ENCODE measurements at regions not wholly inside any gene's neighbourhood (a gene's known extent, or its start where the extent isn't known, plus 50 kb on each side); places are given as distances from the start of the nearest gene placed in this dataset.

GRCh38 chr4:138367942-138368341, 125.8 kb upstream of the SLC7A11 start:
- TF ChIP-seq SUZ12 (IDR thresholded peaks at IDR 0.05; ENCODE audit: extremely low read depth, insufficient read depth, insufficient read length) (no peak), ZNF274 (IDR thresholded peaks at IDR 0.05; ENCODE audit: low read depth, low read length) (no peak), YY1 (IDR thresholded peaks at IDR 0.05; ENCODE audit: insufficient read depth, insufficient read length) (no peak)
